ENCODE measurements at regions not wholly inside any gene's neighbourhood (a gene's known extent, or its start where the extent isn't known, plus 50 kb on each side); places are given as distances from the start of the nearest gene placed in this dataset.
A peak's percentile ranks its signal among the peaks of the same experiment; 100 is the strongest.

- no peaks in the 10 kb centered on the region for H3K9me3 ChIP-seq
- DNase-seq (ENCODE audit: low spot score in 2 of 2) = no peak
- 84 to 90% methylated on average over 4 of the region's 4 CpGs for WGBS, 2 donors
- H3K36me3 ChIP-seq = no peaks in the 10 kb centered on the region
- TF ChIP-seq, protein P1, sequence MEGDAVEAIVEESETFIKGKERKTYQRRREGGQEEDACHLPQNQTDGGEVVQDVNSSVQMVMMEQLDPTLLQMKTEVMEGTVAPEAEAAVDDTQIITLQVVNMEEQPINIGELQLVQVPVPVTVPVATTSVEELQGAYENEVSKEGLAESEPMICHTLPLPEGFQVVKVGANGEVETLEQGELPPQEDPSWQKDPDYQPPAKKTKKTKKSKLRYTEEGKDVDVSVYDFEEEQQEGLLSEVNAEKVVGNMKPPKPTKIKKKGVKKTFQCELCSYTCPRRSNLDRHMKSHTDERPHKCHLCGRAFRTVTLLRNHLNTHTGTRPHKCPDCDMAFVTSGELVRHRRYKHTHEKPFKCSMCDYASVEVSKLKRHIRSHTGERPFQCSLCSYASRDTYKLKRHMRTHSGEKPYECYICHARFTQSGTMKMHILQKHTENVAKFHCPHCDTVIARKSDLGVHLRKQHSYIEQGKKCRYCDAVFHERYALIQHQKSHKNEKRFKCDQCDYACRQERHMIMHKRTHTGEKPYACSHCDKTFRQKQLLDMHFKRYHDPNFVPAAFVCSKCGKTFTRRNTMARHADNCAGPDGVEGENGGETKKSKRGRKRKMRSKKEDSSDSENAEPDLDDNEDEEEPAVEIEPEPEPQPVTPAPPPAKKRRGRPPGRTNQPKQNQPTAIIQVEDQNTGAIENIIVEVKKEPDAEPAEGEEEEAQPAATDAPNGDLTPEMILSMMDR (IDR thresholded peaks at IDR 0.05) = no peak
- TF ChIP-seq EP300 (IDR thresholded peaks at IDR 0.05) (no peak), POLR2A (IDR thresholded peaks at IDR 0.05) (no peak)
- no peak overlapping the region for H3K27ac ChIP-seq
- peaks cover 0 to 3% (median 0%) of the 10 kb centered on the region in 4 donors for H3K4me1 ChIP-seq
- H3K27me3 ChIP-seq = no peaks in the 10 kb centered on the region
- H3K4me3 ChIP-seq = no peak overlapping the region
Measured at GRCh38 chr2:238710787-238711186, 137.1 kb upstream of the TWIST2 start.

DNA sequence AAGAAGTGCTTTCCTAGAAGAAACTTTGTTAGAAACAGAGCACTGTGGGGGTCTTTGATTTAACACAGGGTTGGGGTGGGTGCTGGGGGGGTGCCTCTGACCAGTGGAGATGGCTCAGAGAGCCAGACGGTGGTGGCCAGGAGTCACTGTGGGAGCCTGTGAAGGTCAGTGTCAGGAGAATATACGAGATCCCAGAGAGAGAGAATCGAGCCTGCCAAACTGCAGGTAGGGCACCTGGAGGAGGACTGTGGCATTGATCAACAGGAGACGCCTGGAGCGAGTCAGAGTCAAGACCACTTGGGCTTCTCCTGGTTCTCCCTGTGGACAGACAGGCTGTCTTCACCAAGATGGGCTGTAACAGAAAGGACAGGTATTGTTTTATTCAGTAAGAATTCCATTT lies 136.5 kb upstream of the TWIST2 start:
- DNase-seq (ENCODE audit: low spot score in 2 of 2) = no peak
- H3K9me3 ChIP-seq = no peaks in the 10 kb centered on the region
- no peak overlapping the region for H3K27ac ChIP-seq
- no peaks in the 10 kb centered on the region for H3K27me3 ChIP-seq
- 75 to 85% methylated on average over 5 of the region's 5 CpGs for WGBS, 2 donors
- no peak overlapping the region for H3K4me3 ChIP-seq
- TF ChIP-seq POLR2A (IDR thresholded peaks at IDR 0.05) (no peak), EP300 (IDR thresholded peaks at IDR 0.05) (no peak)
- TF ChIP-seq, protein P1 (IDR thresholded peaks at IDR 0.05) = no peak
- H3K4me1 ChIP-seq = peaks cover 0 to 3% (median 0%) of the 10 kb centered on the region in 4 donors
- no peaks in the 10 kb centered on the region for H3K36me3 ChIP-seq

GRCh38 chr2:238712011-238712410 lies 135.9 kb upstream of the TWIST2 start:
- 93 to 96% methylated on average over 4 of the region's 4 CpGs for WGBS, 2 donors
- Histone ChIP-seq H3K27ac (no peak overlapping the region), H3K4me3 (no peak overlapping the region), H3K27me3 (no peaks in the 10 kb centered on the region), H3K4me1 (peaks cover 0 to 3% (median 0%) of the 10 kb centered on the region in 4 donors), H3K9me3 (no peaks in the 10 kb centered on the region), H3K36me3 (no peaks in the 10 kb centered on the region)
- peak in 1 of 2 donors; percentile 1 for DNase-seq (ENCODE audit: low spot score in 2 of 2)
- TF ChIP-seq EP300 (IDR thresholded peaks at IDR 0.05) (no peak), POLR2A (IDR thresholded peaks at IDR 0.05) (no peak)
- TF ChIP-seq, protein P1 (IDR thresholded peaks at IDR 0.05) = no peak

DNA sequence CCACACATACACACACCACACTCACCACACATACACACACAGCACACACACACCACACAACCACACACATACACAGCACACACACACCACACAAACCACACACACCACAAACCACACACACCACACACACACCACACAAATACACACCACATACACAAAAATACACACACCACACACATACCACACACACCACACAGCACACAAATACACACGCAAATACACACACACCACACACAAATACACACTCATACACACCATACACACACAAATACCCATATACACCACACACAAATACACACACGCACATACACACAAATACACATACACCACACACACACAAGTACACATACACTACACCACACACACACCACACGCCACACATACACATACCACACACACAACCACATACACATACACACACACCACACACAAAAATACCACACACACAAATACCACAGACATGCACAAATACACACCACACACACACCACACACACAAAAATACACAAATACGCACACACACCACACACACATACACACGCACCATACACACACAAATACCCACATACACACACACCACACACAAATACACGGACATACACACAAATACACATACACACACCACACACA lies 134.6 kb upstream of the TWIST2 start:
- H3K4me1 ChIP-seq = peaks cover 0 to 3% (median 0%) of the 10 kb centered on the region in 4 donors
- H3K27me3 ChIP-seq = no peaks in the 10 kb centered on the region
- 91 to 94% methylated on average over 6 of the region's 6 CpGs for WGBS, 2 donors
- no peaks in the 10 kb centered on the region for H3K36me3 ChIP-seq
- no peak overlapping the region for H3K4me3 ChIP-seq
- no peaks in the 10 kb centered on the region for H3K9me3 ChIP-seq
- DNase-seq (ENCODE audit: low spot score in 2 of 2) = peak in 1 of 2 donors; percentile 4
- TF ChIP-seq, protein P1 (IDR thresholded peaks at IDR 0.05) = no peak
- TF ChIP-seq EP300 (IDR thresholded peaks at IDR 0.05) = no peak
- no peak for TF ChIP-seq POLR2A (IDR thresholded peaks at IDR 0.05)
- no peak overlapping the region for H3K27ac ChIP-seq

- TF ChIP-seq EP300 (IDR thresholded peaks at IDR 0.05) (no peak), POLR2A (IDR thresholded peaks at IDR 0.05) (no peak)
- TF ChIP-seq, protein P1 (IDR thresholded peaks at IDR 0.05) = no peak
- H3K4me1 ChIP-seq = peaks cover 0 to 3% (median 0%) of the 10 kb centered on the region in 4 donors
- DNase-seq (ENCODE audit: low spot score in 2 of 2) = peak in 1 of 2 donors; percentile 4
- H3K36me3 ChIP-seq = no peaks in the 10 kb centered on the region
- H3K27me3 ChIP-seq = no peaks in the 10 kb centered on the region
- WGBS, 2 donors = 57 to 59% methylated on average over 9 of the region's 9 CpGs
- H3K4me3 ChIP-seq = no peak overlapping the region
- H3K9me3 ChIP-seq = no peaks in the 10 kb centered on the region
- H3K27ac ChIP-seq = no peak overlapping the region
Measured at GRCh38 chr2:238714038-238714528, 133.8 kb upstream of the TWIST2 start.

Measured in tibial nerve (tissue), 4 donors.